OCI-LY7 (cell line): ENCODE measurements at regions not wholly inside any gene's neighbourhood (a gene's known extent, or its start where the extent isn't known, plus 50 kb on each side); places are given as distances from the start of the nearest gene placed in this dataset.

Experiments used
- EZH2phosphoT487 ChIP-seq: fragments of 200-600 bp; sonication (generic); IDR thresholded peaks from 2 replicates; pipeline ENCODE4 v1.6.1; 2018; ENCODE audit warnings: low read depth, borderline replicate concordance, mild to moderate bottlenecking, mixed run types, antibody characterized with exemption, low read length, moderate library complexity, mixed read lengths
- TF ChIP-seq, protein P1 (sequence below): fragments of 200-600 bp; sonication (generic); conservative IDR thresholded peaks from 2 replicates; pipeline ENCODE4 v1.5.1; 2014; ENCODE audit warnings: mild to moderate bottlenecking, antibody characterized with exemption, low read length, moderate library complexity, mixed read lengths

GRCh38 chr1:232339073-232339472 lies 290.9 kb downstream of the SIPA1L2 start:
- TF ChIP-seq, protein P1, sequence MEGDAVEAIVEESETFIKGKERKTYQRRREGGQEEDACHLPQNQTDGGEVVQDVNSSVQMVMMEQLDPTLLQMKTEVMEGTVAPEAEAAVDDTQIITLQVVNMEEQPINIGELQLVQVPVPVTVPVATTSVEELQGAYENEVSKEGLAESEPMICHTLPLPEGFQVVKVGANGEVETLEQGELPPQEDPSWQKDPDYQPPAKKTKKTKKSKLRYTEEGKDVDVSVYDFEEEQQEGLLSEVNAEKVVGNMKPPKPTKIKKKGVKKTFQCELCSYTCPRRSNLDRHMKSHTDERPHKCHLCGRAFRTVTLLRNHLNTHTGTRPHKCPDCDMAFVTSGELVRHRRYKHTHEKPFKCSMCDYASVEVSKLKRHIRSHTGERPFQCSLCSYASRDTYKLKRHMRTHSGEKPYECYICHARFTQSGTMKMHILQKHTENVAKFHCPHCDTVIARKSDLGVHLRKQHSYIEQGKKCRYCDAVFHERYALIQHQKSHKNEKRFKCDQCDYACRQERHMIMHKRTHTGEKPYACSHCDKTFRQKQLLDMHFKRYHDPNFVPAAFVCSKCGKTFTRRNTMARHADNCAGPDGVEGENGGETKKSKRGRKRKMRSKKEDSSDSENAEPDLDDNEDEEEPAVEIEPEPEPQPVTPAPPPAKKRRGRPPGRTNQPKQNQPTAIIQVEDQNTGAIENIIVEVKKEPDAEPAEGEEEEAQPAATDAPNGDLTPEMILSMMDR: no peak
- no peak for TF ChIP-seq EZH2phosphoT487
